DMS53 treated with DMSO at 0.1 percent for 48 hours (cell line): ENCODE measurements at regions not wholly inside any gene's neighbourhood (a gene's known extent, or its start where the extent isn't known, plus 50 kb on each side); places are given as distances from the start of the nearest gene placed in this dataset.
A peak's percentile ranks its signal among the peaks of the same experiment; 100 is the strongest.
"Not testable (repeated sequence)": the region's sequence is repeated elsewhere in the genome, so short reads cannot be mapped to it uniquely, and the experiment has no call there.

ENCODE experiments used
- DNase-seq: peaks from one replicate; lab custom pipeline; 2025; ENCODE audit not compliant: unreplicated experiment; lab: John Stamatoyannopoulos, UW

DNA sequence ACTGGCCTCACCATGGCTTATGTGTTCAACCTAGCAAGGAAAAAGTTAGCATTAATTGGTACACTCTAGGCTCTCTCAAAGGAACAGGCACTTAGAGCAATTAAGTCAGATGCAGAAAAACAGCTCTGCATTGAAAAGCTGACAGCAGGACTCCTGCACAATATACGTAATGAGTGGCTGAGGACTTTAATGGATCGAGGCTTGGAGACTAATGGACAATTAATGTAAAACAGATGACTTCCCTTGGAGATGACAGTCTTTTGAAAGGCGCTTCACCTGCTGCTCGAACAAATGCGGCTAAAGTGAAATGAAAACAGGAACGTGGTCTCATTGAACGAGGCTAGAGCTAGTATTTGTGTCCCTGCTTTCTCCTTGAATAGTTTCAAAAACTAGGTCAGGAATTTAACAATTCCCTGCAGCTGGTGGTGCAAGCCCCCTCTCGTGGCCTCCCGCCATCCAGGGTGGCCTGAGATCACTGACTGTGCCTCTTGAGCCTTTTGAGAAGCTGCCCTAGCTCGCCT, 137.1 kb downstream of the ELOVL4 start:
- DNase-seq: no peak

- DNase-seq: no peak
These were observed 138.4 kb downstream of the ELOVL4 start for GRCh38 chr6:79808921-79809320.

DNA sequence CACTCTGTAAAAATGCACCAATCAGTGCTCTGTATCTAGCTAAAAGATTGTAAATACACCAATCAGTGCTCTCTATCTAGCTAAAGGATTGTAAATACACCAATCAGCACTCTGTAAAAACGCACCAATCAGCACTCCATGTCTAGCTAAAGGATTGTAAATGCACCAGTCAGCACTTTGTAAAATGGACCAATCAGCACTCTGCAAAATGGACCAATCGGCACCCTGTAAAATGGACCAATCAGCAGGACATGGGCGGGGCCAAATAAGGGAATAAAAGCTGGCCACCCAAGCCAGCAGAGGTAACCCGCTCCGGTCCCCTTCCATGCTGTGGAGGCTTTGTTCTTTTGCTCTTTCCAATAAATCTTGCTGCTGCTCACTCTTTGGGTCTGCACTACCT, 140.7 kb downstream of the ELOVL4 start:
- not testable (repeated sequence) for DNase-seq

- DNase-seq: no peak
These were observed 142.6 kb downstream of the ELOVL4 start for GRCh38 chr6:79804732-79805131.

DNA sequence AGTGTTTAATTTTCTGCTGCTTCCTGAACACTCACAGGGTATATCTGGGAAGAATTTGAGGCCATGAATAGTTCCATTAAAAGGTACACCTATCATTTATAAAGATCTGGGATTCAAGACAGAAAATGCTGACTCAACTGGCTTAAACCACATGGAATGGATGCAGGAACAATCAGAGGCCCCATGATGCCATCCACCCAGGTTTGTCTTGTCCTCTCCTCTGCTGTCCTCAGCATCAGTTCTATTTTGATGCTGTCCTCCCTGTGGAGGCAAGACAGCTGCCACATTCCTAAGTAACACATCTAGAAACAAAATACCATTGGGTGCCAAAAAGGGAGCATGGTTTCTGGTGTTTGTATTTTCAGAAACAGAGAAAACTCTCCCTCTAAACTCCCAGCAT, 143.4 kb downstream of the ELOVL4 start:
- no peak for DNase-seq

- no peak for DNase-seq
These were observed 144.6 kb downstream of the ELOVL4 start for GRCh38 chr6:79802657-79803300.

- DNase-seq: no peak
These were observed 146.0 kb downstream of the ELOVL4 start for GRCh38 chr6:79801362-79801761.

GRCh38 chr6:79798841-79799240, 148.5 kb downstream of the ELOVL4 start:
- DNase-seq: no peak

DNA sequence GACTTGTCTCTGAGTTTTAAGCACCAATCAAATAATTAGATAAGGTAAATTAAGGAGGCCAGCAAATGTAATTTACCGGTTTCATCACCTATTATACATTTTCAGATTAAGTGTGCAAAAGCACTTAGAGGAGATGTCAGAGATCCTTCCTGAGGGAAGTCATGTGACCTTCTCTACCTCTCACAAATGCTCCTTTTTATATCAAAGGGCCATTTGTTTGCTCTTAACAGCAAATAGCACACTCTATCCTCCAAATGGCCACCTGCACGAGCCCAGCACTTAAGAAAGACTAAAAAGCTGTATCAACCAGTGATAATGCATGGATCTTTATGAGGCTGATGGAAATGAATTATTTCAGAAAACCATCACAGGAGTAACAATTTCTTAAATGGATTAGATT, 149.4 kb downstream of the ELOVL4 start:
- peak; percentile 16 for DNase-seq

GRCh38 chr6:79797163-79797764, 150.1 kb downstream of the ELOVL4 start:
- DNase-seq: no peak

- DNase-seq: no peak
These were observed 151.2 kb downstream of the ELOVL4 start for GRCh38 chr6:79796197-79796596.

GRCh38 chr6:79789896-79790295, 157.5 kb downstream of the ELOVL4 start:
- DNase-seq: no peak

GRCh38 chr6:79788756-79789155, 157.6 kb downstream of the SH3BGRL2 start:
- no peak for DNase-seq

- no peak for DNase-seq
These were observed 156.5 kb downstream of the SH3BGRL2 start for GRCh38 chr6:79787626-79788025.

DNA sequence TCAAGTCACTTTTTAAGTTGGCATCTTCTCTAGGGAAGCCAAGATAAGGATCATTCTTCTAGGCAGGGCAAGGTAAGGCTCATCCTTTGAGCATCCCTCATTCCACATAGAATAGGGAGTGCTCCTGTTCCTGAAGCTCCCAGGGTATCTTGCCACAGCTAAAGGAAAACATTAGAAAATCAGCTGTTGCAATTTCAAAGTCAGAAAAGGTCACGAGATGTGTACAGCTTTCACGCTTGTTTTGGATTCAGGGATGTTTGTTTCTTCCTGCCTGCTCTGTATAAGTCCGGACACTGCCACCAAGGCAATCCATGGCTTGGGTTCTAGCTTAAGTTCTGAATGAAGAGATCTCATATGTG, 153.2 kb downstream of the SH3BGRL2 start:
- no peak for DNase-seq

DNA sequence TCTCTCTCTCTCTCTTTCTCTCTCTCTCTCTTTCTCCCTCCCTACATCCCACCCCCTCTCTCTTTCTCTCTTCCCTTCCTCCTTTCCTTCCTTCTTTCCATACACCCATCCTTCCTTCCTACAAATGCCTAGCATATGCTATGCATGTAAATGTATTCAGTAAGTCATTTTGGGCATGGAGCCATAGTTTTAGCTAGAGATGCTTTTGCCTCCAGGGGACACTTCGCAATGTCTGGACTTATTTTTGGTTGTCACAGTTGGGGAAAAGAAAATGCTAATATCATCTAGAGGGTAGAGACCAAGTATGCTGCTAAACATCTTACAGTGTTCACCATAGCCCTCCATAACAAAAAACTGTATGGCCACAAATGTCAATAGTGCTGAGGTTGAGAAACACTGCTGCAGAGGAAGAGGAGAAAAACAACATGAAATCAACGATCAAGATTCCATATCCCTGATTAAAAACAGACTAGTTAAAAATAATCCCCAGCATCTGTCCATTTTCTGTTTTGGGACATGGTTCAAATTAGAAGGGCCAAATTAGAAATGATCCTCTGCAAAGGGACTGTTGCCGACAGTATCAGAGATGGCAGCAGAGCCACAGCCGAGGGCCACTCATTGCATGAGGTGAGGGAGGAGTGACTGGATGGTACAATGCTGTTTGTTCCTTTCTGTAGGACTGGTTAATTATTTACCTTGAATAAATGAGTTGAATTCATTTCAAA, 152.7 kb downstream of the SH3BGRL2 start:
- no peak for DNase-seq

- DNase-seq: no peak
These were observed 151.9 kb downstream of the SH3BGRL2 start for GRCh38 chr6:79782792-79783580.

DNA sequence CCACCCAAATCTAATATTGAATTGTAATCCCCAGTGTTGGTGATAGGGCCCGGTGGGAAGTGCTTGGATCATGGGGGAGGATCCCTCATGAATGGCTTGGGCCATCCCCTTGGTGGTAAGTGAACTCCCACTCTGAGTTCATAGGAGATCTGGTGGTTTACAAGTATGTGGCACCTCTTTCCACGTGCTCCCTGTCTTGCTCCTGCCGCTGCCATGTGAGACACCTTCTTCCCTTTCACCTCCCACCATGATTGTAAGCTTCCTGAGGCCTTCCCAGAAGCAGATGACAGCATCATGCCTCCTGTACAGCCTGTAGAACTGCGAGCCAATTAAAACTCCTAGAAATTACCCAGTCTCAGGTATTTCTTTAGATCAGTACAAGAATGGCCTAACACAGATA, 150.8 kb downstream of the SH3BGRL2 start:
- no peak for DNase-seq

DNA sequence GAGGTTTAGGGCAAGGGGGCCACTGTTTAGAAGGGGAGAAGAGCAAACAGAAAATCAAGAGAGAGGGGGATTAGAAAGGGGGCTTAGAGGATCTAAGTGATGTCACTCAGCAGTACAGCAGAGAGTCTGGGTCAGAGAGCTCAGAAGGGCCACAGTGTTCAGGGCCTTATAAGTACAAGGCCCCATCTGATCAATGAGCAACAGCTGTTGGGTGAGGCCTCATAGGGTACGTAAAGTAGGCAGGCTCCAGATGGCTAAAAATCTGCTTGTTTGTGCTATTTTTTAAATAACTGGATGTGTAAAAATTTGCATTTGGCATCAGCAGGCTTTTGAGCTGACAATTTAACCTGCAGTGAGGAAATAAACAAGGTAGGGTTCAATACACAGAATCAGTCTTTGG, 149.8 kb downstream of the SH3BGRL2 start:
- DNase-seq: no peak

GRCh38 chr6:79778816-79779215, 147.7 kb downstream of the SH3BGRL2 start:
- DNase-seq: no peak
